Mesenchymal stem cell (in vitro differentiated cells and primary cell): ENCODE measurements at regions not wholly inside any gene's neighbourhood (a gene's known extent, or its start where the extent isn't known, plus 50 kb on each side); places are given as distances from the start of the nearest gene placed in this dataset.

Experiments used
- DNase-seq: peaks from one replicate; pipeline ENCODE4 v3.0.0-alpha.2; 2013
- H2AFZ ChIP-seq: one replicate; pipeline ENCODE4 v1.6.1; 2013; ENCODE audit warnings: low read depth, mild to moderate bottlenecking, control low read depth, inconsistent platforms, low read length, moderate library complexity
- H2AK5ac ChIP-seq: 2 replicates; pipeline ENCODE4 v1.6.1; 2013; ENCODE audit warnings: low read length, moderate library complexity, mild to moderate bottlenecking, inconsistent platforms; ENCODE audit not compliant: severe bottlenecking
- H2BK120ac ChIP-seq: one replicate; pipeline ENCODE4 v1.6.1; 2013; ENCODE audit warnings: low read depth, mild to moderate bottlenecking, inconsistent platforms, low read length, moderate library complexity
- H2BK12ac ChIP-seq, 2 experiments: one replicate each; pipeline ENCODE4 v1.6.1; 2013; ENCODE audit warnings: inconsistent platforms in 2 of 2, low read length in 2 of 2, mild to moderate bottlenecking in 2 of 2, moderate library complexity in 2 of 2, control low read depth in 1 of 2
- H2BK15ac ChIP-seq: one replicate; pipeline ENCODE4 v1.6.1; 2013; ENCODE audit warnings: mild to moderate bottlenecking, low read depth, inconsistent platforms; ENCODE audit not compliant: poor library complexity, severe bottlenecking
- H2BK5ac ChIP-seq: 2 replicates; pipeline ENCODE4 v1.6.1; 2013; ENCODE audit warnings: low read depth, mild to moderate bottlenecking, low read length, control low read depth, inconsistent platforms; ENCODE audit not compliant: poor library complexity, severe bottlenecking
- H3K14ac ChIP-seq, 2 experiments: one replicate each; pipeline ENCODE4 v1.6.1; 2013; ENCODE audit warnings: inconsistent platforms in 2 of 2, low read length in 2 of 2, control low read depth in 1 of 2, mild to moderate bottlenecking in 1 of 2, moderate library complexity in 1 of 2
- H3K18ac ChIP-seq, 2 experiments: one replicate each; pipeline ENCODE4 v1.6.1; 2013; ENCODE audit warnings: inconsistent platforms in 2 of 2, low read length in 2 of 2, control low read depth in 1 of 2, low read depth in 1 of 2, mild to moderate bottlenecking in 1 of 2
- H3K23ac ChIP-seq, 2 experiments: one replicate each; pipeline ENCODE4 v1.6.1; 2013; ENCODE audit warnings: inconsistent platforms in 2 of 2, low read length in 2 of 2, mild to moderate bottlenecking in 2 of 2, moderate library complexity in 2 of 2, control low read depth in 1 of 2
- H3K27ac ChIP-seq: 2 replicates; pipeline ENCODE4 v1.5.1; 2013; ENCODE audit warnings: mild to moderate bottlenecking, moderate library complexity, low read length, control low read depth, inconsistent platforms; ENCODE audit not compliant: poor library complexity, severe bottlenecking
- H3K27me3 ChIP-seq, 2 experiments: 2 replicates each; pipeline versions ENCODE4 v1.6.1 to v1.7.0; 2013; ENCODE audit warnings: low read length in 2 of 2, mild to moderate bottlenecking in 2 of 2, moderate library complexity in 2 of 2, control low read depth in 1 of 2, inconsistent platforms in 1 of 2; ENCODE audit not compliant: control insufficient read depth in 1 of 2, insufficient read depth in 1 of 2
- H3K36me3 ChIP-seq, 2 experiments: 2 replicates each; pipeline versions ENCODE4 v1.6.1 to v1.7.0; 2013; ENCODE audit warnings: low read length in 2 of 2, control low read depth in 1 of 2, inconsistent platforms in 1 of 2, low read depth in 1 of 2, mild to moderate bottlenecking in 1 of 2; ENCODE audit not compliant: insufficient read depth in 2 of 2, control insufficient read depth in 1 of 2
- H3K4ac ChIP-seq, 2 experiments: one replicate each; pipeline ENCODE4 v1.6.1; 2013; ENCODE audit warnings: inconsistent platforms in 2 of 2, low read length in 2 of 2, mild to moderate bottlenecking in 2 of 2, moderate library complexity in 2 of 2, control low read depth in 1 of 2, low read depth in 1 of 2
- H3K4me1 ChIP-seq: 2 replicates; pipeline ENCODE4 v1.6.1; 2013; ENCODE audit warnings: low read depth, low read length, control low read depth; ENCODE audit not compliant: control insufficient read depth, insufficient read depth
- H3K4me2 ChIP-seq: 2 replicates; pipeline ENCODE4 v1.6.1; 2013; ENCODE audit warnings: low read length, mild to moderate bottlenecking, inconsistent platforms; ENCODE audit not compliant: poor library complexity, severe bottlenecking
- H3K4me3 ChIP-seq, 2 experiments: 2 replicates each; pipeline versions ENCODE4 v1.5.1 to v1.7.0; 2013; ENCODE audit warnings: low read length in 2 of 2, mild to moderate bottlenecking in 2 of 2, control low read depth in 1 of 2, low read depth in 1 of 2; ENCODE audit not compliant: insufficient read depth in 1 of 2
- H3K79me1 ChIP-seq: replicated peaks from 2 replicates; pipeline ENCODE4 v1.6.1; 2013; ENCODE audit warnings: mild to moderate bottlenecking, control low read depth, low read length, inconsistent platforms; ENCODE audit not compliant: poor library complexity, severe bottlenecking
- H3K9ac ChIP-seq: 2 replicates; pipeline ENCODE4 v1.7.0; 2013; ENCODE audit warnings: mild to moderate bottlenecking, low read length, moderate library complexity
- H3K9me3 ChIP-seq: 2 replicates; pipeline ENCODE4 v1.7.0; 2013; ENCODE audit warnings: mild to moderate bottlenecking, low read length; ENCODE audit not compliant: control insufficient read depth
- H4K8ac ChIP-seq: one replicate; pipeline ENCODE4 v1.6.1; 2013; ENCODE audit warnings: inconsistent platforms, mild to moderate bottlenecking, low read length, moderate library complexity
- H4K91ac ChIP-seq: one replicate; pipeline ENCODE4 v1.6.1; 2013; ENCODE audit warnings: mild to moderate bottlenecking, low read length, inconsistent platforms
- WGBS: methylation state at CpG from one replicate; pipeline ENCODE4 v1.1.7; 2013; ENCODE audit warnings: mixed read lengths; 5-methylcytosine and 5-hydroxymethylcytosine counted together

- no peak overlapping the region for H3K18ac ChIP-seq
- 85% methylated on average over 2 of the region's 2 CpGs for WGBS
Measured at GRCh38 chr2:60092781-60093180, 460.7 kb downstream of the BCL11A start.

GRCh38 chr2:60091894-60092293 lies 461.6 kb downstream of the BCL11A start:
- H3K4ac ChIP-seq, result no peak overlapping the region
- no peak overlapping the region for H3K23ac ChIP-seq
- no peak overlapping the region for H2BK15ac ChIP-seq
- H2AFZ ChIP-seq, result no peak overlapping the region
- no peak overlapping the region for H3K4me3 ChIP-seq
- H3K36me3 ChIP-seq, result no peaks in the 10 kb centered on the region
- no peak overlapping the region for H3K4me2 ChIP-seq
- no peaks in the 10 kb centered on the region for H3K79me1 ChIP-seq
- H2BK5ac ChIP-seq, result no peak overlapping the region
- no peak for DNase-seq
- no peak overlapping the region for H3K14ac ChIP-seq
- H3K9ac ChIP-seq, result no peak overlapping the region
- no peak overlapping the region for H2BK12ac ChIP-seq
- H3K9me3 ChIP-seq, result no peaks in the 10 kb centered on the region
- H4K91ac ChIP-seq, result no peak overlapping the region
- WGBS, result 92% methylated on average over 5 of the region's 5 CpGs
- H3K18ac ChIP-seq, result no peak overlapping the region
- H2BK120ac ChIP-seq, result no peak overlapping the region
- no peak overlapping the region for H4K8ac ChIP-seq
- no peaks in the 10 kb centered on the region for H3K27me3 ChIP-seq
- no peak overlapping the region for H2AK5ac ChIP-seq
- no peaks in the 10 kb centered on the region for H3K4me1 ChIP-seq
- no peak overlapping the region for H3K27ac ChIP-seq

More at GRCh38 chr2:60092781-60093180, 460.7 kb downstream of the BCL11A start:
- no peak overlapping the region for H4K8ac ChIP-seq
- no peak overlapping the region for H3K4me3 ChIP-seq
- H3K79me1 ChIP-seq, result no peaks in the 10 kb centered on the region
- H3K4me2 ChIP-seq, result no peak overlapping the region
- H2BK12ac ChIP-seq, result no peak overlapping the region
- H3K27ac ChIP-seq, result no peak overlapping the region
- H3K23ac ChIP-seq, result no peak overlapping the region
- no peak overlapping the region for H3K9ac ChIP-seq
- H2BK120ac ChIP-seq, result no peak overlapping the region
- H4K91ac ChIP-seq, result no peak overlapping the region
- no peaks in the 10 kb centered on the region for H3K27me3 ChIP-seq
- no peak overlapping the region for H2BK15ac ChIP-seq
- H2BK5ac ChIP-seq, result no peak overlapping the region
- no peak overlapping the region for H3K14ac ChIP-seq
- H2AK5ac ChIP-seq, result no peak overlapping the region
- no peak overlapping the region for H3K4ac ChIP-seq
- DNase-seq, result no peak
- H3K4me1 ChIP-seq, result no peaks in the 10 kb centered on the region
- H2AFZ ChIP-seq, result no peak overlapping the region
- no peaks in the 10 kb centered on the region for H3K9me3 ChIP-seq
- no peaks in the 10 kb centered on the region for H3K36me3 ChIP-seq

GRCh38 chr2:60091266-60091665 lies 462.2 kb downstream of the BCL11A start:
- no peaks in the 10 kb centered on the region for H3K79me1 ChIP-seq
- H3K9me3 ChIP-seq, result no peaks in the 10 kb centered on the region
- H3K4me2 ChIP-seq, result no peak overlapping the region
- H3K27ac ChIP-seq, result no peak overlapping the region
- H3K9ac ChIP-seq, result no peak overlapping the region
- H2BK120ac ChIP-seq, result no peak overlapping the region
- H3K14ac ChIP-seq, result no peak overlapping the region
- H4K91ac ChIP-seq, result no peak overlapping the region
- no peak overlapping the region for H2AK5ac ChIP-seq
- no peak overlapping the region for H4K8ac ChIP-seq
- no peak overlapping the region for H3K4ac ChIP-seq
- H2BK15ac ChIP-seq, result no peak overlapping the region
- H3K36me3 ChIP-seq, result no peaks in the 10 kb centered on the region
- 45% methylated on average over 2 of the region's 2 CpGs for WGBS
- no peaks in the 10 kb centered on the region for H3K4me1 ChIP-seq
- H3K18ac ChIP-seq, result no peak overlapping the region
- H2BK12ac ChIP-seq, result no peak overlapping the region
- no peak overlapping the region for H3K4me3 ChIP-seq
- H2AFZ ChIP-seq, result no peak overlapping the region
- no peak overlapping the region for H3K23ac ChIP-seq
- H2BK5ac ChIP-seq, result no peak overlapping the region
- no peaks in the 10 kb centered on the region for H3K27me3 ChIP-seq
- DNase-seq, result no peak

- H4K8ac ChIP-seq, result no peak overlapping the region
- H3K9me3 ChIP-seq, result no peaks in the 10 kb centered on the region
- H3K4me3 ChIP-seq, result no peak overlapping the region
- no peak overlapping the region for H2BK12ac ChIP-seq
- no peak overlapping the region for H3K4ac ChIP-seq
- no peak overlapping the region for H2BK120ac ChIP-seq
- no peak overlapping the region for H2AK5ac ChIP-seq
- H3K36me3 ChIP-seq, result no peaks in the 10 kb centered on the region
- no peak for DNase-seq
- H3K27ac ChIP-seq, result no peak overlapping the region
- no peak overlapping the region for H3K23ac ChIP-seq
- no peak overlapping the region for H2AFZ ChIP-seq
- 49% methylated on average over 2 of the region's 2 CpGs for WGBS
- H2BK5ac ChIP-seq, result no peak overlapping the region
- H3K4me1 ChIP-seq, result no peaks in the 10 kb centered on the region
- no peak overlapping the region for H2BK15ac ChIP-seq
- H3K9ac ChIP-seq, result no peak overlapping the region
- H3K4me2 ChIP-seq, result no peak overlapping the region
- H3K79me1 ChIP-seq, result no peaks in the 10 kb centered on the region
- no peak overlapping the region for H3K14ac ChIP-seq
- no peak overlapping the region for H3K18ac ChIP-seq
- no peak overlapping the region for H4K91ac ChIP-seq
- no peaks in the 10 kb centered on the region for H3K27me3 ChIP-seq
Measured at GRCh38 chr2:60079562-60079961, 473.9 kb downstream of the BCL11A start.
